Activated CD8-positive, alpha-beta T cell treated with anti-CD3 and anti-CD28 coated beads, Interleukin-2, amount 10 ng/mL, durations not matched to agents 7 days and 5 days (primary cell): ENCODE measurements at regions not wholly inside any gene's neighbourhood (a gene's known extent, or its start where the extent isn't known, plus 50 kb on each side); places are given as distances from the start of the nearest gene placed in this dataset.

Experiments used
- ATAC-seq: fragments of 150-1000 bp; cut with Tn5 transposase; one replicate; pipeline ENCODE4 v1.10.0; 2021; ENCODE audit warnings: moderate library complexity
- CTCF ChIA-PET: fragments of 350-600 bp; sonication (Branson Sonifier 250); formaldehyde crosslinking; loops from one replicate; lab custom pipeline; 2021; ENCODE audit warnings: antibody characterized with exemption; lab: Charles Lee
- POLR2A ChIA-PET: fragments of 350-600 bp; sonication (Branson Sonifier 250); formaldehyde crosslinking; loops from one replicate; lab custom pipeline; 2021; ENCODE audit warnings: antibody characterized with exemption; lab: Charles Lee
- DNase-seq: peaks from one replicate; pipeline ENCODE4 v3.0.0-alpha.2; 2020
- H3K27ac Mint-ChIP-seq: one replicate; pipeline ENCODE4 v1.8.0; 2021; ENCODE audit warnings: mild to moderate bottlenecking, mixed read lengths
- H3K27me3 Mint-ChIP-seq: one replicate; pipeline ENCODE4 v1.8.0; 2021; ENCODE audit warnings: low read depth, mixed read lengths
- H3K36me3 Mint-ChIP-seq: one replicate; pipeline ENCODE4 v1.8.0; 2021; ENCODE audit warnings: low read depth, mixed read lengths
- H3K4me1 Mint-ChIP-seq: one replicate; pipeline ENCODE4 v1.8.0; 2021; ENCODE audit warnings: low read depth, mixed read lengths
- H3K4me3 Mint-ChIP-seq: one replicate; pipeline ENCODE4 v1.8.0; 2021; ENCODE audit warnings: mild to moderate bottlenecking, mixed read lengths
- H3K9me3 Mint-ChIP-seq: one replicate; pipeline ENCODE4 v1.8.0; 2022; ENCODE audit warnings: mixed read lengths; ENCODE audit not compliant: insufficient read depth

GRCh38 chr6:163815796-163816195 is 401.3 kb downstream of the QKI start:
- ChIA-PET POLR2A (no interaction called here), CTCF (no interaction called here)
- DNase-seq, result no peak
- no peak overlapping the region for H3K4me3 Mint-ChIP-seq
- no peaks in the 10 kb centered on the region for H3K4me1 Mint-ChIP-seq
- H3K27me3 Mint-ChIP-seq, result no peaks in the 10 kb centered on the region
- H3K36me3 Mint-ChIP-seq, result no peaks in the 10 kb centered on the region
- no peak for ATAC-seq
- no peak overlapping the region for H3K27ac Mint-ChIP-seq
- no peaks in the 10 kb centered on the region for H3K9me3 Mint-ChIP-seq

- Mint-ChIP-seq H3K27me3 (no peaks in the 10 kb centered on the region), H3K27ac (no peak overlapping the region), H3K9me3 (no peaks in the 10 kb centered on the region), H3K4me1 (no peaks in the 10 kb centered on the region), H3K4me3 (no peak overlapping the region), H3K36me3 (no peaks in the 10 kb centered on the region)
- POLR2A ChIA-PET, result no interaction called here
- DNase-seq (no peak), ATAC-seq (no peak)
- CTCF ChIA-PET, result no interaction called here
Observed at GRCh38 chr6:163814494-163815364, 400.2 kb downstream of the QKI start.

- no peaks in the 10 kb centered on the region for H3K36me3 Mint-ChIP-seq
- H3K27ac Mint-ChIP-seq, result no peak overlapping the region
- no peaks in the 10 kb centered on the region for H3K4me1 Mint-ChIP-seq
- POLR2A ChIA-PET, result no interaction called here
- H3K9me3 Mint-ChIP-seq, result no peaks in the 10 kb centered on the region
- no peaks in the 10 kb centered on the region for H3K27me3 Mint-ChIP-seq
- no peak for DNase-seq
- no peak for ATAC-seq
- H3K4me3 Mint-ChIP-seq, result no peak overlapping the region
- CTCF ChIA-PET, result no interaction called here
Observed at GRCh38 chr6:163813979-163814493, 399.5 kb downstream of the QKI start.

- no peak overlapping the region for H3K27ac Mint-ChIP-seq
- H3K4me3 Mint-ChIP-seq, result no peak overlapping the region
- CTCF ChIA-PET, result no interaction called here
- ATAC-seq (no peak), DNase-seq (no peak)
- H3K36me3 Mint-ChIP-seq, result no peaks in the 10 kb centered on the region
- no peaks in the 10 kb centered on the region for H3K9me3 Mint-ChIP-seq
- no peaks in the 10 kb centered on the region for H3K27me3 Mint-ChIP-seq
- POLR2A ChIA-PET, result no interaction called here
- no peaks in the 10 kb centered on the region for H3K4me1 Mint-ChIP-seq
Observed at GRCh38 chr6:163811317-163811716, 396.8 kb downstream of the QKI start.

GRCh38 chr6:163809364-163809763 is 394.8 kb downstream of the QKI start:
- Mint-ChIP-seq H3K27ac (no peak overlapping the region), H3K9me3 (no peaks in the 10 kb centered on the region)
- POLR2A ChIA-PET, result no interaction called here

GRCh38 chr6:163808871-163809270 is 394.4 kb downstream of the QKI start:
- CTCF ChIA-PET, result no interaction called here
- ATAC-seq (no peak), DNase-seq (no peak)
- H3K4me3 Mint-ChIP-seq, result no peak overlapping the region
- no peak overlapping the region for H3K27ac Mint-ChIP-seq
- H3K4me1 Mint-ChIP-seq, result no peaks in the 10 kb centered on the region
- peaks cover 2% of the 10 kb centered on the region for H3K27me3 Mint-ChIP-seq
- POLR2A ChIA-PET, result no interaction called here
- H3K9me3 Mint-ChIP-seq, result no peaks in the 10 kb centered on the region
- no peaks in the 10 kb centered on the region for H3K36me3 Mint-ChIP-seq

More at GRCh38 chr6:163809364-163809763, 394.8 kb downstream of the QKI start:
- DNase-seq (no peak), ATAC-seq (no peak)
- no peaks in the 10 kb centered on the region for H3K36me3 Mint-ChIP-seq
- peaks cover 2% of the 10 kb centered on the region for H3K27me3 Mint-ChIP-seq
- no peaks in the 10 kb centered on the region for H3K4me1 Mint-ChIP-seq
- CTCF ChIA-PET, result no interaction called here
- no peak overlapping the region for H3K4me3 Mint-ChIP-seq

- H3K27me3 Mint-ChIP-seq, result peaks cover 2% of the 10 kb centered on the region
- H3K36me3 Mint-ChIP-seq, result no peaks in the 10 kb centered on the region
- POLR2A ChIA-PET, result no interaction called here
- no peak overlapping the region for H3K27ac Mint-ChIP-seq
- CTCF ChIA-PET, result no interaction called here
- DNase-seq, result no peak
- no peaks in the 10 kb centered on the region for H3K4me1 Mint-ChIP-seq
- no peak for ATAC-seq
- no peaks in the 10 kb centered on the region for H3K9me3 Mint-ChIP-seq
- H3K4me3 Mint-ChIP-seq, result no peak overlapping the region
Observed at GRCh38 chr6:163808231-163808630, 393.7 kb downstream of the QKI start.

- ATAC-seq, result no peak
- POLR2A ChIA-PET, result no interaction called here
- CTCF ChIA-PET, result no interaction called here
- H3K9me3 Mint-ChIP-seq, result no peaks in the 10 kb centered on the region
- no peak for DNase-seq
- H3K27me3 Mint-ChIP-seq, result peaks cover 2% of the 10 kb centered on the region
- H3K4me1 Mint-ChIP-seq, result no peaks in the 10 kb centered on the region
- no peak overlapping the region for H3K27ac Mint-ChIP-seq
- H3K4me3 Mint-ChIP-seq, result no peak overlapping the region
- no peaks in the 10 kb centered on the region for H3K36me3 Mint-ChIP-seq
Observed at GRCh38 chr6:163806755-163807499, 392.4 kb downstream of the QKI start.

- H3K4me1 Mint-ChIP-seq, result no peaks in the 10 kb centered on the region
- CTCF ChIA-PET, result no interaction called here
- H3K27me3 Mint-ChIP-seq, result peaks cover 2% of the 10 kb centered on the region
Observed at GRCh38 chr6:163804991-163805390, 390.5 kb downstream of the QKI start.

GRCh38 chr6:163802267-163802666 is 387.7 kb downstream of the QKI start:
- Mint-ChIP-seq H3K4me1 (no peaks in the 10 kb centered on the region), H3K27ac (no peak overlapping the region), H3K9me3 (no peaks in the 10 kb centered on the region), H3K36me3 (no peaks in the 10 kb centered on the region), H3K4me3 (no peak overlapping the region), H3K27me3 (peaks cover 4% of the 10 kb centered on the region)
- DNase-seq (no peak), ATAC-seq (no peak)
- ChIA-PET POLR2A (no interaction called here), CTCF (no interaction called here)

More at GRCh38 chr6:163804991-163805390, 390.5 kb downstream of the QKI start:
- Mint-ChIP-seq H3K27ac (no peak overlapping the region), H3K9me3 (no peaks in the 10 kb centered on the region), H3K4me3 (no peak overlapping the region), H3K36me3 (no peaks in the 10 kb centered on the region)
- DNase-seq (no peak), ATAC-seq (no peak)
- POLR2A ChIA-PET, result no interaction called here

GRCh38 chr6:163797296-163797845 is 382.9 kb downstream of the QKI start:
- H3K27ac Mint-ChIP-seq, result no peak overlapping the region
- no peaks in the 10 kb centered on the region for H3K4me1 Mint-ChIP-seq
- DNase-seq (no peak), ATAC-seq (no peak)
- H3K9me3 Mint-ChIP-seq, result no peaks in the 10 kb centered on the region
- no peak overlapping the region for H3K4me3 Mint-ChIP-seq
- H3K27me3 Mint-ChIP-seq, result peaks cover 2% of the 10 kb centered on the region
- ChIA-PET CTCF (no interaction called here), POLR2A (no interaction called here)
- H3K36me3 Mint-ChIP-seq, result no peaks in the 10 kb centered on the region
